Heart right ventricle (tissue), 16 donors: ENCODE measurements at regions not wholly inside any gene's neighbourhood (a gene's known extent, or its start where the extent isn't known, plus 50 kb on each side); places are given as distances from the start of the nearest gene placed in this dataset.
"Not testable (repeated sequence)": the region's sequence is repeated elsewhere in the genome, so short reads cannot be mapped to it uniquely, and the experiment has no call there.

Experiments
- ATAC-seq, 8 donors: fragments of 200-7000 bp; cut with Tn5 transposase; one replicate each; pipeline ENCODE4 v1.9.1; 2020; ENCODE audit warnings: mild to moderate bottlenecking in 8 of 8, moderate library complexity in 8 of 8, moderate number of reproducible peaks in 1 of 8
- DNase-seq, 2 donors: peaks; one replicate each; pipeline ENCODE4 v3.0.0-alpha.2; 2020
- H3K27ac ChIP-seq, 10 donors: fragments of 200-600 bp; sonication (generic) in 2 of 10; one replicate each; pipeline versions ENCODE4 v1.5.0 to v1.8.0; 2020 to 2022; ENCODE audit warnings: mild to moderate bottlenecking in 3 of 10
- H3K27me3 ChIP-seq, 7 donors: fragments of 200-600 bp; one replicate each; pipeline ENCODE4 v1.8.0; 2021 to 2022; ENCODE audit warnings: mild to moderate bottlenecking in 2 of 7
- H3K36me3 ChIP-seq, 9 donors: fragments of 200-600 bp; sonication (generic) in 1 of 9; one replicate each; pipeline versions ENCODE4 v1.5.0 to v1.8.0; 2020 to 2022; ENCODE audit warnings: mild to moderate bottlenecking in 2 of 9
- H3K4me1 ChIP-seq, 9 donors: fragments of 200-600 bp; sonication (generic) in 1 of 9; one replicate each; pipeline versions ENCODE4 v1.5.0 to v1.8.0; 2020 to 2022; ENCODE audit warnings: mild to moderate bottlenecking in 4 of 9
- H3K4me3 ChIP-seq, 10 donors: fragments of 200-600 bp; sonication (generic) in 2 of 10; one replicate each; pipeline versions ENCODE4 v1.5.0 to v1.8.0; 2020 to 2022; ENCODE audit warnings: mild to moderate bottlenecking in 7 of 10, moderate library complexity in 2 of 10
- H3K9me3 ChIP-seq, 11 donors: fragments of 200-600 bp in 10 of 11; sonication (generic) in 2 of 11; one replicate each; pipeline versions ENCODE4 v1.5.0 to v1.8.0; 2013 to 2022; ENCODE audit warnings: mild to moderate bottlenecking in 2 of 11, control low read depth in 1 of 11, moderate library complexity in 1 of 11
- CTCF ChIP-seq, 9 donors: fragments of 200-600 bp; sonication (generic) in 2 of 9; IDR thresholded peaks; one replicate each; pipeline versions ENCODE4 v1.5.0 to v1.8.0; 2021 to 2022; ENCODE audit warnings: antibody characterized with exemption in 9 of 9, mild to moderate bottlenecking in 5 of 9, moderate library complexity in 1 of 9
- WGBS, 2 donors: extraction: QIAGEN DNeasy Blood & Tissue Kit; methylation state at CpG; one replicate each; pipeline ENCODE4 v1.1.7; 2013; ENCODE audit warnings: inconsistent platforms in 1 of 2; 5-methylcytosine and 5-hydroxymethylcytosine counted together
- intact Hi-C, 10 donors: fragments of 100-400 bp; cut with DNase I; formaldehyde crosslinking; loops; one replicate each; pipeline versions ENCODE4 v1.11.1 to v1.14.2; 2022
- donor health status: Arrhythmogenic right ventricular cardiomyopathy.
- donor health status: ischemic (EF 13 %, LVEDD 7.1; RV severe dilation, severe dysfunction).
- donor health status: healthy with polysubstance abuse.
- donor health status: DM: no; HTN: yes; CAD: no.
- donor health status: DM: no; HTN: no; CAD: no.
- donor health status: ischemic (EF 25% LVEDD 6.9; RV normal size, moderate dysfunction).
- donor health status: ischemic (EF 25% LVEDD 5.7; RV mildly dilated, moderate dysfunction).
- donor health status: healthy.
- donor health status: DM: yes; HTN: yes; CAD: no.
- donor health status: Ischemic cardiomyopathy.
- donor health status: ischemic (EF 35%, LVEDD 5.7; RV mildly dilated, moderate dysfunction).
- donor health status: nonischemic (EF 11% LVEDD 7.7; RV severe dilation, severe dysfunction).
- donor health status: DM: yes; HTN: yes; CAD: no.
- donor health status: PGD.
- donor health status: ischemic (EF 29% LVEDD 5.4; RV normal size, mild dysfunction).
- donor health status: nonischemic (EF 23%, LVEDD 6.1; RV moderate dilation, normal function).

DNA sequence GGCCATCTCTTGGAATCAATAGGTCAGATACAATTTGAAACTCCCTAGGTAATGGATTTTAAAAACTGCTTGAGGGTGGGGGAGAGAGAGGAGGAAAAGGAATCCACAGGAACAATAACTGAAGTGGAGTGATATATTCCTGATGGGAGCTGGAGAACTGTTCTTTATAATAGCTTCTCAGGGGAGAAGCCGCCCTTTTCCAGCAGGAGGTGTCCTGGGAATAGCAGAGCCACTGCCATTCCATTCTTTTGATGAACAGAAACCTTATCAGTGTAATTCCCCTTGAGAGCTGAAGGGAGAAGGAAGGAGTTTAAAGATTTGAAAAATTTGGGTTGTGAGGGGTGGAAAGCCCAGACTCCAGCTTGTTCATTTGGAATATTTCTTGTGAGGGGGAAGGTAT, 504.9 kb upstream of the DPH6 start:
- Histone ChIP-seq H3K36me3 (no peaks in the 10 kb centered on the region), H3K9me3 (no peaks in the 10 kb centered on the region), H3K4me1 (no peaks in the 10 kb centered on the region), H3K27me3 (no peaks in the 10 kb centered on the region), H3K4me3 (no peak overlapping the region), H3K27ac (no peak overlapping the region)
- DNase-seq = no peak
- intact Hi-C loops = no loop called here
- no peak for ATAC-seq
- 65 to 69% methylated on average over 1 of the region's 1 CpG for WGBS, 2 donors
- no peak for TF ChIP-seq CTCF (IDR thresholded peaks at IDR 0.05)

- intact Hi-C loops, H3K27ac ChIP-seq, ATAC-seq, H3K4me1 ChIP-seq, H3K9me3 ChIP-seq, H3K36me3 ChIP-seq, H3K27me3 ChIP-seq, H3K4me3 ChIP-seq: not testable (repeated sequence)
- peak in 7 of 9 donors; percentile 15 to 46 (median 38) for TF ChIP-seq CTCF (IDR thresholded peaks at IDR 0.05)
- 20 to 33% methylated on average over 1 of the region's 1 CpG for WGBS, 2 donors
- DNase-seq = peak in 1 of 2 donors; percentile 17
Observed at GRCh38 chr15:36052641-36053040, 506.7 kb upstream of the DPH6 start.

GRCh38 chr15:36053746-36054145, 507.8 kb upstream of the DPH6 start:
- intact Hi-C loops = no loop called here
- Histone ChIP-seq H3K27ac (no peak overlapping the region), H3K4me1 (no peaks in the 10 kb centered on the region), H3K36me3 (no peaks in the 10 kb centered on the region), H3K9me3 (no peaks in the 10 kb centered on the region), H3K27me3 (no peaks in the 10 kb centered on the region), H3K4me3 (no peak overlapping the region)
- ATAC-seq = no peak
- no peak for DNase-seq
- TF ChIP-seq CTCF (IDR thresholded peaks at IDR 0.05) = no peak
- WGBS, 2 donors = 83 to 85% methylated on average over 1 of the region's 1 CpG

- no peak for DNase-seq
- H3K27ac ChIP-seq = no peak overlapping the region
- no peak overlapping the region for H3K4me3 ChIP-seq
- TF ChIP-seq CTCF (IDR thresholded peaks at IDR 0.05) = no peak
- no peaks in the 10 kb centered on the region for H3K27me3 ChIP-seq
- WGBS, 2 donors = 93% methylated on average over 3 of the region's 3 CpGs
- H3K9me3 ChIP-seq = no peaks in the 10 kb centered on the region
- intact Hi-C loops = no loop called here
- peaks cover 0 to 7% (median 0%) of the 10 kb centered on the region in 9 donors for H3K4me1 ChIP-seq
- no peak for ATAC-seq
- H3K36me3 ChIP-seq = no peaks in the 10 kb centered on the region
Observed at GRCh38 chr15:36059596-36059995, 513.6 kb upstream of the DPH6 start.
